VCaP (cell line): ENCODE measurements at regions not wholly inside any gene's neighbourhood (a gene's known extent, or its start where the extent isn't known, plus 50 kb on each side); places are given as distances from the start of the nearest gene placed in this dataset.

ENCODE experiments used
- H3K27ac ChIP-seq: fragments of 450-650 bp; 2 replicates; pipeline ENCODE4 v1.5.1; 2017
- CTCF ChIP-seq: fragments of 450-650 bp; conservative IDR thresholded peaks from 2 replicates; pipeline ENCODE4 v1.5.1; 2017; ENCODE audit warnings: mild to moderate bottlenecking, moderate library complexity

- H3K27ac ChIP-seq, result no peak overlapping the region
- no peak for TF ChIP-seq CTCF
These were observed 209.2 kb upstream of the PAPPA start for GRCh38 chr9:115944166-115944948.

- TF ChIP-seq CTCF, result no peak
- no peak overlapping the region for H3K27ac ChIP-seq
These were observed 208.6 kb upstream of the PAPPA start for GRCh38 chr9:115945009-115945431.

GRCh38 chr9:115946530-115946929 lies 207.1 kb upstream of the PAPPA start:
- H3K27ac ChIP-seq, result no peak overlapping the region

GRCh38 chr9:115951977-115952376 lies 201.6 kb upstream of the PAPPA start:
- TF ChIP-seq CTCF, result no peak
- no peak overlapping the region for H3K27ac ChIP-seq

More at GRCh38 chr9:115946530-115946929, 207.1 kb upstream of the PAPPA start:
- no peak for TF ChIP-seq CTCF

GRCh38 chr9:115952430-115953292 lies 200.9 kb upstream of the PAPPA start:
- H3K27ac ChIP-seq, result no peak overlapping the region
- no peak for TF ChIP-seq CTCF

GRCh38 chr9:115956371-115956770 lies 197.2 kb upstream of the PAPPA start:
- no peak for TF ChIP-seq CTCF
- no peak overlapping the region for H3K27ac ChIP-seq

GRCh38 chr9:115957585-115957984 lies 196.0 kb upstream of the PAPPA start:
- TF ChIP-seq CTCF, result no peak
- no peak overlapping the region for H3K27ac ChIP-seq
